HG03139 (cell line): ENCODE measurements at regions not wholly inside any gene's neighbourhood (a gene's known extent, or its start where the extent isn't known, plus 50 kb on each side); places are given as distances from the start of the nearest gene placed in this dataset.
"Not testable (repeated sequence)": the region's sequence is repeated elsewhere in the genome, so short reads cannot be mapped to it uniquely, and the experiment has no call there.

Experiments used
- ATAC-seq: cut with Tn5 transposase; IDR thresholded peaks from one replicate; pipeline ENCODE4 v1.9.1; 2021; ENCODE audit not compliant: unreplicated experiment

GRCh38 chr10:125252937-125253336 lies 92.6 kb upstream of the CTBP2 start:
- ATAC-seq: no peak

- not testable (repeated sequence) for ATAC-seq
These were observed 90.5 kb upstream of the CTBP2 start for GRCh38 chr10:125250834-125251233.

GRCh38 chr10:125249948-125250347 lies 89.6 kb upstream of the CTBP2 start:
- no peak for ATAC-seq

- no peak for ATAC-seq
These were observed 88.1 kb upstream of the CTBP2 start for GRCh38 chr10:125248489-125248888.

GRCh38 chr10:125247576-125247975 lies 87.2 kb upstream of the CTBP2 start:
- no peak for ATAC-seq

- ATAC-seq: no peak
These were observed 83.3 kb upstream of the CTBP2 start for GRCh38 chr10:125243532-125244253.

GRCh38 chr10:125238682-125239081 lies 78.3 kb upstream of the CTBP2 start:
- ATAC-seq: no peak

- no peak for ATAC-seq
These were observed 75.7 kb upstream of the CTBP2 start for GRCh38 chr10:125236091-125236490.

GRCh38 chr10:125235093-125236069 lies 75.0 kb upstream of the CTBP2 start:
- no peak for ATAC-seq

- not testable (repeated sequence) for ATAC-seq
These were observed 74.2 kb upstream of the CTBP2 start for GRCh38 chr10:125234576-125234975.

GRCh38 chr10:125233726-125234125 lies 73.4 kb upstream of the CTBP2 start:
- no peak for ATAC-seq

GRCh38 chr10:125232841-125233240 lies 72.5 kb upstream of the CTBP2 start:
- no peak for ATAC-seq

- no peak for ATAC-seq
These were observed 71.6 kb upstream of the CTBP2 start for GRCh38 chr10:125231813-125232475.

- no peak for ATAC-seq
These were observed 70.9 kb upstream of the CTBP2 start for GRCh38 chr10:125231116-125231812.

- no peak for ATAC-seq
These were observed 69.9 kb upstream of the CTBP2 start for GRCh38 chr10:125230251-125230650.

GRCh38 chr10:125228245-125228940 lies 68.0 kb upstream of the CTBP2 start:
- ATAC-seq: not testable (repeated sequence)

- ATAC-seq: no peak
These were observed 67.2 kb upstream of the CTBP2 start for GRCh38 chr10:125227546-125227945.

GRCh38 chr10:125226823-125227222 lies 66.5 kb upstream of the CTBP2 start:
- ATAC-seq: no peak

GRCh38 chr10:125226005-125226404 lies 65.6 kb upstream of the CTBP2 start:
- no peak for ATAC-seq

- no peak for ATAC-seq
These were observed 64.7 kb upstream of the CTBP2 start for GRCh38 chr10:125225051-125225450.
